MM.1S (cell line): ENCODE measurements at regions not wholly inside any gene's neighbourhood (a gene's known extent, or its start where the extent isn't known, plus 50 kb on each side); places are given as distances from the start of the nearest gene placed in this dataset.

Source experiments
- DNase-seq: peaks from one replicate; pipeline ENCODE4 v3.0.0-alpha.2; 2015
- H2AFZ ChIP-seq: fragments of 300-600 bp; sonication (generic); 2 replicates; pipeline ENCODE4 v1.6.0; 2016; ENCODE audit warnings: antibody characterized with exemption, low read length
- H3F3A ChIP-seq: fragments of 300-600 bp; sonication (generic); 2 replicates; pipeline ENCODE4 v1.6.1; 2016; ENCODE audit warnings: mild to moderate bottlenecking, antibody characterized with exemption, low read length, moderate library complexity, mixed read lengths; ENCODE audit not compliant: insufficient read depth
- H3K27ac ChIP-seq: fragments of 300-600 bp; sonication (generic); 2 replicates; pipeline ENCODE4 v1.5.1; 2016; ENCODE audit warnings: mild to moderate bottlenecking, low read length
- H3K27me3 ChIP-seq: fragments of 300-600 bp; sonication (generic); replicated peaks from 2 replicates; pipeline ENCODE4 v1.6.0; 2016; ENCODE audit warnings: low read length; ENCODE audit not compliant: insufficient read depth
- H3K36me3 ChIP-seq: fragments of 300-600 bp; sonication (generic); replicated peaks from 2 replicates; pipeline ENCODE4 v1.6.1; 2016; ENCODE audit warnings: mild to moderate bottlenecking, low read length, mixed read lengths; ENCODE audit not compliant: insufficient read depth
- H3K4me1 ChIP-seq: fragments of 300-600 bp; sonication (generic); 2 replicates; pipeline ENCODE4 v1.6.1; 2016; ENCODE audit warnings: low read length, mixed read lengths
- H3K4me2 ChIP-seq: fragments of 300-600 bp; sonication (generic); 2 replicates; pipeline ENCODE4 v1.6.0; 2016; ENCODE audit warnings: low read depth, low read length
- H3K4me3 ChIP-seq: fragments of 300-600 bp; sonication (generic); 2 replicates; pipeline ENCODE4 v1.5.1; 2016; ENCODE audit warnings: low read length, mixed read lengths
- H3K79me2 ChIP-seq: fragments of 300-600 bp; sonication (generic); 2 replicates; pipeline ENCODE4 v1.6.1; 2016; ENCODE audit warnings: mixed run types, low read length, mixed read lengths
- H3K9ac ChIP-seq: fragments of 300-600 bp; sonication (generic); 2 replicates; pipeline ENCODE4 v1.6.1; 2016; ENCODE audit warnings: low read length, mixed read lengths
- H3K9me2 ChIP-seq: fragments of 300-600 bp; sonication (generic); replicated peaks from 2 replicates; pipeline ENCODE4 v1.6.1; 2016; ENCODE audit warnings: mild to moderate bottlenecking, low read length, mixed read lengths; ENCODE audit not compliant: insufficient read depth
- H3K9me3 ChIP-seq: fragments of 300-600 bp; sonication (generic); replicated peaks from 2 replicates; pipeline ENCODE4 v1.6.1; 2016; ENCODE audit warnings: mild to moderate bottlenecking, low read length, mixed read lengths; ENCODE audit not compliant: insufficient read depth
- H4K20me1 ChIP-seq: fragments of 300-600 bp; sonication (generic); 2 replicates; pipeline ENCODE4 v1.6.1; 2016; ENCODE audit warnings: mild to moderate bottlenecking, low read length, moderate library complexity, mixed read lengths; ENCODE audit not compliant: insufficient read depth
- EZH2 ChIP-seq: fragments of 300-600 bp; sonication (generic); optimal IDR thresholded peaks from 2 replicates; pipeline ENCODE3; 2017; ENCODE audit warnings: low read depth, mild to moderate bottlenecking, antibody characterized with exemption, low read length, mixed read lengths
- EZH2phosphoT487 ChIP-seq: fragments of 300-600 bp; sonication (generic); IDR thresholded peaks from 2 replicates; pipeline ENCODE4 v1.6.1; 2018; ENCODE audit warnings: antibody characterized with exemption, low read length
- TF ChIP-seq, protein P1 (sequence below): fragments of 300-600 bp; sonication (generic); IDR thresholded peaks from 2 replicates; pipeline ENCODE4 v1.5.1; 2016; ENCODE audit warnings: antibody characterized with exemption, low read length, mixed read lengths

DNA sequence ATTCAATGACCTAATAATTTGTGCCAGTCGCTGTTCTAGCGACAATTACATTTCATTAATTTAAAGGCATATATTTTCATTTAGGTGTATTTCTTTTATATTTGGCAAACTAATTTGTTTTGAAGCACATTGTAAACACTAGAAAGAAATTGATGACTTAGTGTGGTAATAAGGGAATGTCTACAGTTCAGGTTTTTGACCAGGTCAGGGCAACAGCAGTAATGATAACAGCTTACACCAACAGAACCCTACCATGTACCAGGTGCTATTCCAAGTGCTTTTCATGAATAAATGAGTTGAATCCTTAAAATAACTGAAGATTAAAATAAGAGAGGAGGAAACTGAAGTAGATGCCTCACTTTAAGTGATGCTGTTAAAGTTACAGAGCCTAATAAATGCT lies 85.4 kb upstream of the SLC38A2 start:
- Histone ChIP-seq H3F3A (no peaks in the 10 kb centered on the region), H3K27me3 (no peaks in the 10 kb centered on the region), H4K20me1 (no peaks in the 10 kb centered on the region), H3K27ac (no peak overlapping the region), H3K36me3 (no peaks in the 10 kb centered on the region), H2AFZ (no peak overlapping the region), H3K4me2 (no peak overlapping the region), H3K9me3 (no peaks in the 10 kb centered on the region), H3K79me2 (no peaks in the 10 kb centered on the region), H3K9ac (no peak overlapping the region), H3K4me3 (no peak overlapping the region), H3K9me2 (no peaks in the 10 kb centered on the region), H3K4me1 (peaks cover 39% of the 10 kb centered on the region)
- no peak for DNase-seq
- TF ChIP-seq EZH2 (no peak), EZH2phosphoT487 (no peak)
- TF ChIP-seq, protein P1, sequence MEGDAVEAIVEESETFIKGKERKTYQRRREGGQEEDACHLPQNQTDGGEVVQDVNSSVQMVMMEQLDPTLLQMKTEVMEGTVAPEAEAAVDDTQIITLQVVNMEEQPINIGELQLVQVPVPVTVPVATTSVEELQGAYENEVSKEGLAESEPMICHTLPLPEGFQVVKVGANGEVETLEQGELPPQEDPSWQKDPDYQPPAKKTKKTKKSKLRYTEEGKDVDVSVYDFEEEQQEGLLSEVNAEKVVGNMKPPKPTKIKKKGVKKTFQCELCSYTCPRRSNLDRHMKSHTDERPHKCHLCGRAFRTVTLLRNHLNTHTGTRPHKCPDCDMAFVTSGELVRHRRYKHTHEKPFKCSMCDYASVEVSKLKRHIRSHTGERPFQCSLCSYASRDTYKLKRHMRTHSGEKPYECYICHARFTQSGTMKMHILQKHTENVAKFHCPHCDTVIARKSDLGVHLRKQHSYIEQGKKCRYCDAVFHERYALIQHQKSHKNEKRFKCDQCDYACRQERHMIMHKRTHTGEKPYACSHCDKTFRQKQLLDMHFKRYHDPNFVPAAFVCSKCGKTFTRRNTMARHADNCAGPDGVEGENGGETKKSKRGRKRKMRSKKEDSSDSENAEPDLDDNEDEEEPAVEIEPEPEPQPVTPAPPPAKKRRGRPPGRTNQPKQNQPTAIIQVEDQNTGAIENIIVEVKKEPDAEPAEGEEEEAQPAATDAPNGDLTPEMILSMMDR = no peak

DNA sequence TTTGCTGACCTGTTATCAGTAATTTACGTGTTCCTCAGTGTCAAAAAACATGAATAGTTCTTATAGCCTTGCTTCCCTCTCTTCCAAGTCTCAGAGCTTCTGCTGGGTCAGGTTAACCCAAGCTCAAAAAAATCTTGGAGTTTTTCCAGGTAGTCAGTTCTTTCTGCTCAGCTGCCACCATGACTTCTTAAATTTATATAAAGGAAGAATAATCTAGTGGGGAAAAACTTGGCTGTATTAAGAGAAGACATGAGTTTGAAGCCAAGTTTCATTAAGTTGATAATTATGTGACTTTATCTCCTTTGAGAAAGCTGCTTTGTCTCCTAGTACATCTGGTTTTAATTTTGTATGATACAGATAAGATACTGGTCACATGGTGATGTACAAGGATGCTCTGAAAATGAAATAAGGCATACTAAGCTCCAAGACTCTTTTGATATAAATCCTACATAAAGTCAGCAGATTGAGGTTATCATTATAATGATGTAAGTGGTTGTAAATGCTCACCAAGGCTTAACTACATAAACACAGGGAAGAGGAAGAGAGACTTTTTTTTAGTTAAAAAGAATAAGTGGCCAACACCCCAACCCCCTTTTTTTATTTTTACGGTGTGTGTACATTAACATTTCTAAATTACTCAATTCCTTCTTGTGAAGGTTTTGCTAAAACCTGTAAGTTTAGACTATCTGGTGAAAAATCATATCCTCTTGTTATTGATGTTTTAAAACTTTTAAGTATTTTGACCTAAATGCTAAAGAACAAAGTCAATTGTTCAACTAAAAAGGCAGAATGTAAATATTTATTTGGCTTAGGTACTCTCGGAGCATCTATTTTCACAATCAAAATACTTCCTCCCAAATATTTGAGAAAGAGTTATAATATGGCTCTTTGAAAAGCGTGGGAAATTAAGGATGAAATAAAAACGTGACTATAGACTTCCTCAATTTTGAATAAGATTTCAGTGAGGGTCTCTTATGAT lies 84.1 kb upstream of the SLC38A2 start:
- H3K27ac ChIP-seq = no peak overlapping the region
- no peak overlapping the region for H2AFZ ChIP-seq

DNA sequence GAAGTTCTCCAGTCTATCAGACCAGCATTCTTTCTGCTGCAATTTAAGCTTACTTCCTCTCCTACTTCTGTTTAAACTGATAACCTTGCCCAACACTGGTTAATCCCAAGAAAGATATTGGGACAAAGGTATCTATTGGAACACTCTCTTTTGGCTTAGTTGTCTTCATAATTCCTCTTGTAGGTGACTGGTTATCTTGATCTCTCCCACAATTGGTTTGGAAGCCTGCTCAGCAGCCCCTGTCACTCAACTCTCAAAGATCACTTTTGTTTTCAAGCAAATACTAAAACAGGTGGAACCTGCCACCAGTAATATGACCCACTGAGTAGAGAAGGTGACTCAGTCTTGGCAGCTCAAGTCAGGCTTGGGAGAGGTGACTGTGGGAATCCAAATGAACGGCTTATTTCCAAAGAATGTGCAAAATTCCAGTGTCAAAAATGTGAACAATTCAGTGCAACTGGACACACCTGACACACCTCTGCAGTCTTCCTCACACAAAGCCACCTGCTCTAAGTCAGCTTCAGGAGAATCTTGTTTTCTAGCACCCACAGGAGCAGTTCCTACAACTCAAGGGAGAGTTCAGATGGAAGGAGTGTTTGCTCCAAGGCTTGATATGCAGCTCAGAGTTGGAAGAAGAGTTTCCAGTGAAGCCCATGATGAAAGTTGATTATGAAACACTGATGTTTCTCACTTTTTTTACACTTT lies 83.2 kb upstream of the SLC38A2 start:
- no peaks in the 10 kb centered on the region for H3K9me2 ChIP-seq
- no peaks in the 10 kb centered on the region for H3K9me3 ChIP-seq
- peaks cover 35% of the 10 kb centered on the region for H3K4me1 ChIP-seq
- H2AFZ ChIP-seq = no peak overlapping the region
- H3K36me3 ChIP-seq = no peaks in the 10 kb centered on the region
- H3K27ac ChIP-seq = no peak overlapping the region
- TF ChIP-seq EZH2phosphoT487 = no peak
- TF ChIP-seq, protein P1 = no peak
- H4K20me1 ChIP-seq = no peaks in the 10 kb centered on the region
- peak overlapping the region; percentile 28; the same call in 1 of the 2 replicates for H3K4me2 ChIP-seq
- no peak overlapping the region for H3K4me3 ChIP-seq
- DNase-seq = no peak
- H3K9ac ChIP-seq = no peak overlapping the region
- H3K27me3 ChIP-seq = no peaks in the 10 kb centered on the region
- H3K79me2 ChIP-seq = no peaks in the 10 kb centered on the region
- no peaks in the 10 kb centered on the region for H3F3A ChIP-seq

More for the DNA sequence above, 84.1 kb upstream of the SLC38A2 start:
- no peak for DNase-seq
- Histone ChIP-seq H3K9me3 (no peaks in the 10 kb centered on the region), H3K9me2 (no peaks in the 10 kb centered on the region), H3K4me3 (no peak overlapping the region), H3K4me2 (peak overlapping the region; percentile 28; the same call in 1 of the 2 replicates), H3K9ac (no peak overlapping the region), H3K79me2 (no peaks in the 10 kb centered on the region), H3K27me3 (no peaks in the 10 kb centered on the region), H3K36me3 (no peaks in the 10 kb centered on the region), H3K4me1 (peaks cover 39% of the 10 kb centered on the region), H4K20me1 (no peaks in the 10 kb centered on the region), H3F3A (no peaks in the 10 kb centered on the region)
- TF ChIP-seq EZH2 (no peak), EZH2phosphoT487 (no peak)
- TF ChIP-seq, protein P1 = no peak
